Middle frontal gyrus (tissue), 1 donor: ENCODE measurements at regions not wholly inside any gene's neighbourhood (a gene's known extent, or its start where the extent isn't known, plus 50 kb on each side); places are given as distances from the start of the nearest gene placed in this dataset.
"Not testable (repeated sequence)": the region's sequence is repeated elsewhere in the genome, so short reads cannot be mapped to it uniquely, and the experiment has no call there.

Source experiments
- DNase-seq: peaks from one replicate; pipeline ENCODE4 v3.0.0-alpha.2; 2015; ENCODE audit warnings: low spot score; ENCODE audit errors: extremely low spot score

DNA sequence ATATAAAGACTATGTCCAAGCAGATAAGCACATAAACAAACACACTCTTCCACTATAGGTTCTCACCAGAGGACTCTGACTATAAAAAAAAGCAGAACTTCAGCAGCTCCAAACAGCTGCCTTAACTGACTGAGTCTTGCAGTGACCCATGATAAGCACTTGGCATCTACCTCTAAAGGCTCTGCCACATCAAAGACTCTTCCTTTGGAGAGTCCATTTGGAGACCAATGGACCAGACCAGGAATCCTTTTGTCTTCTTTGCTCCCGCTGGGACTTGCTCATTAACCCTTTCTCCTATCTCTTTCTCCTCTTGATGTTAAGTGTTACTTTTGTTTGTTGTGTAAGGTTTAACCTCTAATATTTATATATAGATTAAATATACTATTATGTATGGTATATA is 424.1 kb downstream of the RSL24D1 start:
- no peak for DNase-seq

DNA sequence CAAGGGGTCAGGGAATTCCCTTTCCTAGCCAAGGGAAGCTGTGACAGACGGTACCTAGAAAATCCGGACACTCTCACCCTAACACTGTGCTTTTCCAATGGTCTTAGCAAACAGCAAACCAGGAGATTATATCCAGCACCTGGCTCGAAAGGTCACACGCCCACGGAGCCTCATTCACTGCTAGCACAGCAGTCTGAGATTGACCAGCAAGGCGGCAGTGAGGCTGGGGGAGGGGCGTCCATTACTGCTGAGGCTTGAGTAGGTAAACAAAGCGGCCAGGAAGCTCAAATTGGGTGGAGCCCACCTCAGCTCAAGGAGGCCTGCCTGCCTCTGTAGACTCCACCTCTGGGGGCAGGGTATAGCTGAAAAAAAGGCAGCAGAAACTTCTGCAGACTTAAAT is 447.3 kb downstream of the RSL24D1 start:
- DNase-seq = not testable (repeated sequence)

DNA sequence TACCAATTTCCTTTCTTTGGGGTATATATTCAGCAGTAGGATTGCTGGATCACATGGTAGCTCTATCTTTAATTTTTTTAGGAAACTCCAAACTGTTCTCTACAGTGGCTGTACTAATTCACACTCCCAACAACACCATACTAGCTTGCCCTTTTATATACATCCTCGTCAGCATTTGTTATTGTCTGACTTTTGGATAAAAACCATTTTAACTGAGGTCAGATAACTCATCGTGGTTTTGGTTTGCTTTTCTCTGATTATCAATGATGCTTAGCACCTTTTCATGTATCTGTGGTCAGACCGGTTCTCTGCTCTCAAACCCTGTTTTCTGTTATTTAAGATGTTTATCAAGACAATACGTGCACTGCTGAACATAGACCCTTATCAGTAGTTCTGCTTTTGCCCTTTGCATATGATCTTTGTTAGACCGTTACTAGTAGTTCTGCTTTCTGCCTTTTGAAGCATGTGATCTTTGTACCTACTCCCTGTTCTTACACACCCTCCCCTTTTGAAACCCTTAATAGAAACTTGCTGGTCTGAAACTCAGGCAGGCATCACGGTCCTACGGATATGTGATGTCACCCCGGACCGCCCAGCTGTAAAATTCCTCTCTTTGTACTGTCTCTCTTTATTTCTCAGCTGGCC is 474.3 kb downstream of the RSL24D1 start:
- no peak for DNase-seq

DNA sequence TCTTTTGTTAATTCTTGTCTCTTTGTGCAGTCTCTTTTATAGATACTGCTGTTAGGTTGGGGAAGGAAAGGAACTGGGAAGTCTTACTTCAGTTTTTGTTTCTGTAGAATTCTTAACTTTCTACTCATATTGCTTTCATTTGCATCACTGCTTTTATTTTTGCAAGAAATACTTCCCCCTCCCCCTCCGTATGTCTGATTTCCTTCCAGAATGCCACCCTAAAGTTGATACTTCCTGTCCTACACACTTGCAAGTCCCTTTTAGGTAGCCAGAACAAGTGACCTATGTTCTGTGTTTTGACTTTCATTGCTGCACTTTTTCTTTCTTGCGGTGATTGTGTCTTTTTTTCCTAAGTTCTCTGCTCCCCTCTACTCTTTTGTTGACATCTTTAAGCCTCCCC is 477.4 kb downstream of the RSL24D1 start:
- no peak for DNase-seq

DNA sequence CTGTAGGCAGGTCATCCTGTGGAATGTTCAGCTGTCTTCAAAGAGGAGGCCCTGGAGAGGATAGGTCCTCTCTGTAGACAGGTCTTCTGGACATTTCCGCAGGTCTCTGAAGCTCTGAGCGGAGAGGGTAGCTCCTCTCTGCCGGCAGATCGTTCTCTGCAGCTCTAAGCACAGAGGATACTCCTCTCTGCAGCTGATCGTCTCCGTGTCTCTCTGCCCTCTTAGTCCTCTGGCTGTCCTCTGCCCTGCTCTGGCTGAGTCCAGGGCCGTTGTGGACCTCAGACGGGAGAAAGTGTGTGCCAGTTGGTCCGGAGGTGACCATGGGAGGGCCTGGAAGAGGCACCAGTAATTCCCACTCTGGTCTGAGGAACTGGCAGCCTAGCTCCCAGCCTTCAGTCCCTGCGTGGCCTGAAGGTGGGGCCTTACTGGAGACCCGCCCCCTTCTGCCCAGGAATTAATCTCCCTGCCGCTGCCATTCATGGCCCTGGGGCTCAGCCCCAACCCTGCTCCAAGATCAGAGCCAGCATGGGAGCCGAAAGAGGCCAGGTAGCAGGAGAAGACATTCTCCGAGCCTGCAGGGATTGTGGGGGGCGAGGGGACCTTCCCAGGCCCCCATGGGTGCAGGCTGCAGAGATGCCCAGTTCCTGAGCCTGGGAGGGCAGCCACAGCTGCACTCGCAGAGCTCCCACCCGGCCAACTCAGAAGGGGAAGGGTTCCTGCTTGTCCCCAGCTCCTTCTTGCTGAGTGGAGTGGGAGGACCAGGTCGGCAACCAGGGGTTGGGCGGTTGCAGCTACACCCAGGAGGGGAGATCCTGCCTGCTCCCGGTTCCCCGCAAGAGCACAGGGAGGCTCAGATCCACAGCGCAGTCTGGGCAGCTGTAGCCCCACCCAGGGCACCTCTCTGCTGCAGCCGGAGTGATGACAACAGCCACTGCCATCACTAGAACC is 488.7 kb downstream of the RSL24D1 start:
- no peak for DNase-seq

DNA sequence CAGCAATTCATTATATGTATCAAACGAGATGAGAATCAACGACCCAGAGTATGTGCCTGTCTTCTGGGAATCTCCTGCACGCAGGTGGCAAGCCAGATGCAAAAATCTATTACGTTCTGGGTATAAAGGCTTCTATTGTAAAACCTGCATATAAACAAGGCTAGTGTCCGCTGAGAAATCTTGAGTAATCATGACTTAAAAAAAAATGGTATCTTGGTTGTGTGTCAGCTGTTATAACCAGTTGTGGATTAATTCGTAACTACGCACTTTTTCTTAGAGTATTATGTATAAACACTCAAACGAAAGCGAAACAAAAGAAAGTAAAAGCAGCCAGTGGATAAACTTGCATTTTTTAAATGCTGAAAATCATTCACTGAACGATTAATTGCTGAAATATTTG is 509.1 kb downstream of the RSL24D1 start:
- DNase-seq = no peak
